Heart right ventricle (tissue), 16 donors: ENCODE measurements at regions not wholly inside any gene's neighbourhood (a gene's known extent, or its start where the extent isn't known, plus 50 kb on each side); places are given as distances from the start of the nearest gene placed in this dataset.

ENCODE experiments used
- ATAC-seq, 8 donors: fragments of 200-7000 bp; cut with Tn5 transposase; one replicate each; pipeline ENCODE4 v1.9.1; 2020; ENCODE audit warnings: mild to moderate bottlenecking in 8 of 8, moderate library complexity in 8 of 8, moderate number of reproducible peaks in 1 of 8
- DNase-seq, 2 donors: peaks; one replicate each; pipeline ENCODE4 v3.0.0-alpha.2; 2020
- H3K27ac ChIP-seq, 10 donors: fragments of 200-600 bp; sonication (generic) in 2 of 10; one replicate each; pipeline versions ENCODE4 v1.5.0 to v1.8.0; 2020 to 2022; ENCODE audit warnings: mild to moderate bottlenecking in 3 of 10
- H3K27me3 ChIP-seq, 7 donors: fragments of 200-600 bp; one replicate each; pipeline ENCODE4 v1.8.0; 2021 to 2022; ENCODE audit warnings: mild to moderate bottlenecking in 2 of 7
- H3K36me3 ChIP-seq, 9 donors: fragments of 200-600 bp; sonication (generic) in 1 of 9; one replicate each; pipeline versions ENCODE4 v1.5.0 to v1.8.0; 2020 to 2022; ENCODE audit warnings: mild to moderate bottlenecking in 2 of 9
- H3K4me1 ChIP-seq, 9 donors: fragments of 200-600 bp; sonication (generic) in 1 of 9; one replicate each; pipeline versions ENCODE4 v1.5.0 to v1.8.0; 2020 to 2022; ENCODE audit warnings: mild to moderate bottlenecking in 4 of 9
- H3K4me3 ChIP-seq, 10 donors: fragments of 200-600 bp; sonication (generic) in 2 of 10; one replicate each; pipeline versions ENCODE4 v1.5.0 to v1.8.0; 2020 to 2022; ENCODE audit warnings: mild to moderate bottlenecking in 7 of 10, moderate library complexity in 2 of 10
- H3K9me3 ChIP-seq, 11 donors: fragments of 200-600 bp in 10 of 11; sonication (generic) in 2 of 11; one replicate each; pipeline versions ENCODE4 v1.5.0 to v1.8.0; 2013 to 2022; ENCODE audit warnings: mild to moderate bottlenecking in 2 of 11, control low read depth in 1 of 11, moderate library complexity in 1 of 11
- CTCF ChIP-seq, 9 donors: fragments of 200-600 bp; sonication (generic) in 2 of 9; IDR thresholded peaks; one replicate each; pipeline versions ENCODE4 v1.5.0 to v1.8.0; 2021 to 2022; ENCODE audit warnings: antibody characterized with exemption in 9 of 9, mild to moderate bottlenecking in 5 of 9, moderate library complexity in 1 of 9
- WGBS, 2 donors: extraction: QIAGEN DNeasy Blood & Tissue Kit; methylation state at CpG; one replicate each; pipeline ENCODE4 v1.1.7; 2013; ENCODE audit warnings: inconsistent platforms in 1 of 2; 5-methylcytosine and 5-hydroxymethylcytosine counted together
- intact Hi-C, 10 donors: fragments of 100-400 bp; cut with DNase I; formaldehyde crosslinking; loops; one replicate each; pipeline versions ENCODE4 v1.11.1 to v1.14.2; 2022
- donor health status: Arrhythmogenic right ventricular cardiomyopathy.
- donor health status: ischemic (EF 13 %, LVEDD 7.1; RV severe dilation, severe dysfunction).
- donor health status: healthy with polysubstance abuse.
- donor health status: DM: no; HTN: yes; CAD: no.
- donor health status: DM: no; HTN: no; CAD: no.
- donor health status: ischemic (EF 25% LVEDD 6.9; RV normal size, moderate dysfunction).
- donor health status: ischemic (EF 25% LVEDD 5.7; RV mildly dilated, moderate dysfunction).
- donor health status: healthy.
- donor health status: DM: yes; HTN: yes; CAD: no.
- donor health status: Ischemic cardiomyopathy.
- donor health status: ischemic (EF 35%, LVEDD 5.7; RV mildly dilated, moderate dysfunction).
- donor health status: nonischemic (EF 11% LVEDD 7.7; RV severe dilation, severe dysfunction).
- donor health status: DM: yes; HTN: yes; CAD: no.
- donor health status: PGD.
- donor health status: ischemic (EF 29% LVEDD 5.4; RV normal size, mild dysfunction).
- donor health status: nonischemic (EF 23%, LVEDD 6.1; RV moderate dilation, normal function).

DNA sequence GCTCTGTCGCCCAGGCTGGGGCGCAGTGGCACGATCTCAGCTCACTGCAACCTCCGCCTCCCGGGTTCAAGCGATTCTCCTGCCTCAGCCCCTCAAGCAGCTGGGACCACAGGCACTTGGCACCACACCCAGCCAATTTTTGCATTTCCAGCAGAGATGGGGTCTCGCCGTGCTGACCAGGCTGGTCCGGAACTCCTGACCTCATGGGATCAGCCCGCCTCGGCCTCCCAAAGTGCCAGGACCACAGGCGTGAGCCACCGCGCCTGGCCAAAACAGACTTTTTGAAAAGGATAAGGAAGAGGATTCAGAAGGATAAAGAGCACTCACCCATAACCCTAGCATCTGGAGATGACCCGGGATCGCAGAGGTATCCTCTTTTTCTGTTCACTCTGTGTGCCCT, 224.5 kb upstream of the AGTR2 start:
- no peaks in the 10 kb centered on the region for H3K9me3 ChIP-seq
- H3K27ac ChIP-seq: no peak overlapping the region
- H3K4me1 ChIP-seq: no peaks in the 10 kb centered on the region
- intact Hi-C loops: no loop called here
- WGBS, 2 donors: 90 to 95% methylated on average over 15 to 16 of the region's 16 CpGs
- TF ChIP-seq CTCF (IDR thresholded peaks at IDR 0.05): no peak
- ATAC-seq: no peak
- H3K36me3 ChIP-seq: no peaks in the 10 kb centered on the region
- H3K4me3 ChIP-seq: no peak overlapping the region
- peaks cover 0 to 28% (median 0%) of the 10 kb centered on the region in 7 donors for H3K27me3 ChIP-seq
- no peak for DNase-seq

- Histone ChIP-seq H3K27me3 (peaks cover 0 to 23% (median 0%) of the 10 kb centered on the region in 7 donors), H3K4me1 (no peaks in the 10 kb centered on the region), H3K27ac (no peak overlapping the region), H3K36me3 (no peaks in the 10 kb centered on the region), H3K4me3 (no peak overlapping the region), H3K9me3 (no peaks in the 10 kb centered on the region)
- intact Hi-C loops: no loop called here
- WGBS, 2 donors: 80% methylated on average over 4 of the region's 4 CpGs
- DNase-seq (no peak), ATAC-seq (no peak)
- TF ChIP-seq CTCF (IDR thresholded peaks at IDR 0.05): no peak
These were observed 222.3 kb upstream of the AGTR2 start for GRCh38 chrX:115948018-115948923.

DNA sequence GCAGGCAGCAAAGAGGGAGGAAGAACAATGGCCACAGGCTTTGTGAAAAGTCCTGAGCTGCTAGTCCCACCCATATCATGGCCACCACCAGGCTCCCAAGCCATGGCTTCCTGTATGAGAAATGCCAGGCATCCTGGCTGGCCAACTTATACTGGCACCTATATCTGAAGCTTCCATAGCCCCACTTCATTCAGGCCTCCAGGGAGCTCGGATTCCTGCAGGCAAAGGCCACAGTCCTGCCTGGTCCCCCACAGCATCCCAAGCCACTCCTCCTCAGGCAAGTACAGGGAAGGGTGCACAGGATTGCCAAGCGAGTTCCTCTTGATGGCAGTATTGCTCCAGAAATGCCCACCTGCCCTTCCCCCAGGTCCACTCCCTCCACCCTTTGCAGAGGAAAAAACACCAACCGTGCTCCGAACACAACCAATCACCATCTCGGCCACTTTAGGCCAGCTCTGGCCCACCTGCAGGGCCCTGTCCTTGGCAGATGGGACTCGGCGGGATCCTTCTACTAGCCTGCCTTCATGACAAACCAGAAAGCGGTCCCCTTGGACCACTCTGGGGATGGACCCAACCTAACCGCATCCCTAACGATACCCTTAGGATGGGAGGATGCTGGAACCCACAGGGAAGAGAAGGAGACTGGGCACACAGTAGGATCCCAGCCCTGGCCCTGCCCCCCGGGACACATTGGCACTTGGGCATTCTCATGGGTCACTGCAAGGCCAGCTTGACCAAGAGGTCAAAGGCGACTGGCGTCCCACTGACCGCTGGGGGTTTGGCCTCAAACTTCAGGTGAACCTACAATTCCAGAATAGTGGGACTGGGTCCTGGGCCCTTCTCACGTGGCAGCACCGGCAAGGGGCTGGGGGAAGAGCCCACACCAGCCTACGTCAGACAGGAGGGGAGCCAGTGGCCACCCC, 220.4 kb upstream of the AGTR2 start:
- no peak overlapping the region for H3K27ac ChIP-seq
- peak in 2 of 9 donors; percentile 11 to 16 for TF ChIP-seq CTCF (IDR thresholded peaks at IDR 0.05)
- peaks cover 0 to 19% (median 0%) of the 10 kb centered on the region in 7 donors for H3K27me3 ChIP-seq
- no peaks in the 10 kb centered on the region for H3K36me3 ChIP-seq
- ATAC-seq: peak in 3 of 8 donors; percentile 44 to 63 (median 47)
- 76 to 86% methylated on average over 15 to 17 of the region's 17 CpGs for WGBS, 2 donors
- no peak overlapping the region for H3K4me3 ChIP-seq
- no peaks in the 10 kb centered on the region for H3K9me3 ChIP-seq
- intact Hi-C loops: no loop called here
- DNase-seq: no peak
- no peaks in the 10 kb centered on the region for H3K4me1 ChIP-seq

DNA sequence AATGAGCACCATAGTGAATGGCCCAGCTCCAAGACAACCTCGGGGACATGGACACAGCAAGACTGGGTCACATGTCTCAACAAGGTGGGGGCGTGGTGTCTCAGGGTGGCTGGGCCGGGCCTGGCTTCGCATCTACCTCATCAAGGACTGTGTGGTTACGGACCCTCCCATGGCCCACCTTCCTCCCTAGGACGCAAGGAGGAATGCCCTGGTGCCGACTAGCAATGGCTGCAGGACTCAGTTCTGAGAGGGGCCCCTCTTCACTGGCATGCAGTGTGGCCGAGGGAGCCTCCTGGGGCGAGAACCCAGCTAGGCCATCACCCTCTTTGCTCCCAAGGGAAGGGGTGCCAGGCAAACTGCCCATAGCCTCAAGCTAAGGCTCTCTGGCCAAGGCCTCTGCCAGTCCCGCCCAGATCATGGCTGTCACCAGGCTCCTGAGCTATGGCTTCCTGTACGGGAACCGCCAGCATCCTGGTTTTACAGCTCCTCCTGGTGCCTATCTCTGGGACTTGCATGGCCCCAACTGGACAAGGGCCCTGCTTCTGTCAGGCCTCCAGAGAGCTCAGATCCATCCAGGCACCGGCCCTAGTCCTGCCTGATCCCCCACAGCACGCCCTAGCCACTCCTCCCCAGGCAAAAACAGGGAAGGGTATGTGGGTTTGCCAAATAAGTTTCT, 218.0 kb upstream of the AGTR2 start:
- Histone ChIP-seq H3K27ac (no peak overlapping the region), H3K27me3 (peaks cover 0 to 19% (median 0%) of the 10 kb centered on the region in 7 donors), H3K9me3 (no peaks in the 10 kb centered on the region), H3K36me3 (no peaks in the 10 kb centered on the region), H3K4me3 (no peak overlapping the region), H3K4me1 (no peaks in the 10 kb centered on the region)
- DNase-seq: no peak
- ATAC-seq: peak in 2 of 8 donors; percentile 22 to 50
- TF ChIP-seq CTCF (IDR thresholded peaks at IDR 0.05): peak in 1 of 9 donors; percentile 17
- 85 to 95% methylated on average over 11 to 14 of the region's 14 CpGs for WGBS, 2 donors
- intact Hi-C loops: no loop called here
